BE2C (cell line): ENCODE measurements at regions not wholly inside any gene's neighbourhood (a gene's known extent, or its start where the extent isn't known, plus 50 kb on each side); places are given as distances from the start of the nearest gene placed in this dataset.

Source experiments
- DNase-seq: peaks from one replicate; pipeline ENCODE4 v3.0.0-alpha.2; 2020
- H3K27me3 ChIP-seq: fragments of 250-450 bp; sonication (Bioruptor Pico); 2 replicates; pipeline ENCODE4 v1.5.1; 2020; ENCODE audit warnings: mild to moderate bottlenecking
- H3K36me3 ChIP-seq: fragments of 250-450 bp; sonication (Bioruptor Pico); 2 replicates; pipeline ENCODE4 v1.5.1; 2020; ENCODE audit warnings: mild to moderate bottlenecking
- H3K4me1 ChIP-seq: fragments of 250-450 bp; sonication (Bioruptor Pico); 2 replicates; pipeline ENCODE4 v1.5.1; 2020
- H3K4me3 ChIP-seq: 2 replicates; pipeline ENCODE4 v1.5.1; 2011; ENCODE audit warnings: low read depth, low read length
- H3K9me3 ChIP-seq: fragments of 250-450 bp; sonication (Bioruptor Pico); 2 replicates; pipeline ENCODE4 v1.5.1; 2020
- CTCF ChIP-seq: IDR thresholded peaks from 2 replicates; pipeline ENCODE4 v1.5.1; 2012; ENCODE audit warnings: mild to moderate bottlenecking, low read depth, low read length

DNA sequence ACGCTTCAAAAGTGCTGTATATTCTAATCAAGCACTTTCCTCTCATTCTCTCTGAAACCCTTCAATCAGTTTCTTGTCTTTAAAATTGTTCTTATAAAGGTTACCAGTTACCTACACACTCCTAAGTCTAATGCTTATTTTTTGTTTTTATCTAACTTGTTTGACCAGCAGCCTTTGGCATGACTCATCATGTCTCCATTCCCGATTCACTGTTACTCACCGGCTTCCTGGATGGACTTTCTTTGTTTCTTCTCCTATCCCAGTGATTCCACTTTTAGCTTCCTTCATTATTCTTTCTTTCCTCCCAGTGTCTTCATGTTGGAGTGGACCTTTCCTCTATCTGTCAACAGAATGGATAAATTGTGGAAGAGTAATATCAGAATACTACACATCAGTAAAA, 368.6 kb upstream of the CCDC196 start:
- no peaks in the 10 kb centered on the region for H3K9me3 ChIP-seq
- H3K27me3 ChIP-seq, result no peaks in the 10 kb centered on the region
- H3K4me1 ChIP-seq, result peaks cover 10% of the 10 kb centered on the region
- no peak overlapping the region for H3K4me3 ChIP-seq
- no peaks in the 10 kb centered on the region for H3K36me3 ChIP-seq
- no peak for DNase-seq
- TF ChIP-seq CTCF, result no peak

DNA sequence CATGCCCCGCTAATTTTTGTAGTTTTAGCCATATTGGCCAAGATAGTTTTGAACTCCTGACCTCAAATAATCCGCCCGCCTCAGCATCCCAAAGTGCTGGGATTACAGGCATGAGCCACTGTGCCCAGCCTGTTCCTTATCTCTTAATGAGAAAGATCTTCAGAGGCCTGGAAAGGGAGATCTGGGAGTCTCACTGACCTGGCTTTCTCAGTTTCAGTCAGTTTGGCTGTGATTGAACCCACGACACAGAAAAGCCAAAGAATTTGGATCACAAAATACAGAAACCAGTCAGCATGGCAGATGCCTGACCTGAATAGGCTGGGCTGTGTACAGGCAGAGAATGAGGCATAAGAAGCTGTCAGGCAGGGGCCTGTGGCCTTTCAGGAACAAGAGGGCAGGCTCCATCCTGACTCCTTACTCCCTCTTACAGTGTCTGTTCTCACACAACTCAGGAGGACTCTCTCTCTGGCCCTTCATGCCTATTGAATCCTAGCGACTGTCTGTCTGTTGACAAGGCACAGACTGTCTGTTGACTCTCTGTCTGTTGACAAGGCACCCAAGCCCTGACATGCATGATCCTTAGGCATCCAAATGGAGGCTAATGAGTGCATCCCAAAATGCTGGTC, 366.5 kb upstream of the CCDC196 start:
- no peak for TF ChIP-seq CTCF
- peak; percentile 26 for DNase-seq
- Histone ChIP-seq H3K4me3 (no peak overlapping the region), H3K4me1 (peaks cover 10% of the 10 kb centered on the region), H3K36me3 (no peaks in the 10 kb centered on the region), H3K9me3 (no peaks in the 10 kb centered on the region), H3K27me3 (no peaks in the 10 kb centered on the region)

DNA sequence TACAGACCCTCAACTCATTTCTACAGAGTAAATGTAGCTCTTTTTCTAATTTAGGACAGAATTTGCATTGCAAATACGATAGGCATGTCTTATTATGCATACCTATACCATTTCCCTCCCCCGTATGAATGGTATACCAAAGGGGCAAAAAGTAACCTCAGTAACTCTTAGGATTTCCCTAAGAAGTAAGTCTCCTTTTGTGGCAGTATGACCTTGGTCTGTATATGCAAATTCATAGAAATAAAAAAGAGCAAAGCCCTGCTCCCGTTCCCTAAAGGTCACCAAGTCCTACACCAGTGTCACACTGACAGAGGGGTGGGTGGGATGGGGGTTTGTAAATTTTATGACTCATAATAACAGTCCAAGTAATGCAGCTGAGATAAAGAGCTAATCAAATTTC, 365.8 kb upstream of the CCDC196 start:
- no peak for DNase-seq
- Histone ChIP-seq H3K36me3 (no peaks in the 10 kb centered on the region), H3K4me3 (no peak overlapping the region), H3K4me1 (peaks cover 10% of the 10 kb centered on the region), H3K9me3 (no peaks in the 10 kb centered on the region), H3K27me3 (no peaks in the 10 kb centered on the region)
- TF ChIP-seq CTCF, result no peak

DNA sequence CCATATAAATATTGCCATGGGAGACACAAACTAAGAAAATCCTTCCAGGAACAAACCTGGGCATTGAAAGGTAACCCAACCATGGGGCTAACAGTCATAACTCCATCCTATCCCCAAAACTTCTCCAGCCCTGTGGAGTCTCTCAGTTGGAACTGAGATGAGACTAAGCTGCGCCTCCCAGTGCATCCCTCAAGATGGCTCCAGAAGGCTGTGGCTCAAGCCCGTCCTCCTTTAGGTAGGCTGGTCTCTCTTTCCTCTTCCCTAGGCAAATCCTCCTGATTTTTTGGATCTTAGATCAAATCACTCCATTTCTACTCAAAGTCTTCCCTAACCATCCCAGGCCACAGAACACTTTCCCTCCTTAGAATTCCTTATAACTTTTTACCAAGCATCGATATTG, 364.3 kb upstream of the CCDC196 start:
- no peak for DNase-seq
- peak; percentile 27 for TF ChIP-seq CTCF
- no peak overlapping the region for H3K4me3 ChIP-seq
- peaks cover 10% of the 10 kb centered on the region for H3K4me1 ChIP-seq
- no peaks in the 10 kb centered on the region for H3K9me3 ChIP-seq
- H3K27me3 ChIP-seq, result no peaks in the 10 kb centered on the region
- no peaks in the 10 kb centered on the region for H3K36me3 ChIP-seq

DNA sequence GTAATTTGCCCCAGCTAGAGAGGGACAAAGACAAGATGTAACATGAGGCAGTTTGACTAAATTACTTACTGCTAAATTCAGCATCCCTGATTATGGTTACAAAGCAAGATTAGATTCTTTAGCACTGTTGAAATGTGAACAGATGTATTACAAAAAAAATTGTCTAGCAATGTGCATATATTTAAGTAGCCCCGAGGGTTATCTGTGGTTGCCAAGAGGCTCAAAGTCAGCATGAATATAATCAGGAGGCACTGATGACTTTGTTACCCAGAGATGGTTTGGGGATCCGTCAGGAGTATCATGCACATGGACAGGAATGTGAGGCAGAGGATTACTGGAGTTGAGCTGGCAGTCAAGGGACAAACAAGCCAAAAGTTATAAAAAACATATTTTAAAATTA, 356.9 kb upstream of the CCDC196 start:
- Histone ChIP-seq H3K4me3 (no peak overlapping the region), H3K36me3 (no peaks in the 10 kb centered on the region), H3K4me1 (peaks cover 4% of the 10 kb centered on the region), H3K27me3 (peaks cover 3% of the 10 kb centered on the region; the same call in 1 of the 2 replicates), H3K9me3 (no peaks in the 10 kb centered on the region)
- no peak for TF ChIP-seq CTCF
- no peak for DNase-seq

- DNase-seq, result no peak
- no peak for TF ChIP-seq CTCF
Observed at GRCh38 chr14:66131111-66131510, 355.1 kb upstream of the CCDC196 start.

More at GRCh38 chr14:66131111-66131510, 355.1 kb upstream of the CCDC196 start:
- peaks cover 4% of the 10 kb centered on the region for H3K4me1 ChIP-seq
- H3K36me3 ChIP-seq, result no peaks in the 10 kb centered on the region
- no peaks in the 10 kb centered on the region for H3K9me3 ChIP-seq
- no peak overlapping the region for H3K4me3 ChIP-seq
- peaks cover 3% of the 10 kb centered on the region; the same call in 1 of the 2 replicates for H3K27me3 ChIP-seq
